Hepatocyte (in vitro differentiated cells): ENCODE measurements at regions not wholly inside any gene's neighbourhood (a gene's known extent, or its start where the extent isn't known, plus 50 kb on each side); places are given as distances from the start of the nearest gene placed in this dataset.

Experiments
- CTCF ChIP-seq: fragments of 200-600 bp; sonication (generic); IDR thresholded peaks from 2 replicates; pipeline ENCODE4 v1.5.1; 2016; ENCODE audit warnings: antibody characterized with exemption, mild to moderate bottlenecking; ENCODE audit not compliant: poor library complexity
- EZH2 ChIP-seq: fragments of 200-600 bp; sonication (generic); IDR thresholded peaks from 2 replicates; pipeline ENCODE4 v1.6.1; 2016; ENCODE audit warnings: antibody characterized with exemption, mild to moderate bottlenecking, borderline replicate concordance
- EZH2phosphoT487 ChIP-seq: fragments of 200-600 bp; sonication (generic); IDR thresholded peaks from one replicate; pipeline ENCODE4 v1.6.1; 2018; ENCODE audit warnings: antibody characterized with exemption, mild to moderate bottlenecking, low read depth, moderate library complexity; ENCODE audit not compliant: unreplicated experiment, severe bottlenecking

DNA sequence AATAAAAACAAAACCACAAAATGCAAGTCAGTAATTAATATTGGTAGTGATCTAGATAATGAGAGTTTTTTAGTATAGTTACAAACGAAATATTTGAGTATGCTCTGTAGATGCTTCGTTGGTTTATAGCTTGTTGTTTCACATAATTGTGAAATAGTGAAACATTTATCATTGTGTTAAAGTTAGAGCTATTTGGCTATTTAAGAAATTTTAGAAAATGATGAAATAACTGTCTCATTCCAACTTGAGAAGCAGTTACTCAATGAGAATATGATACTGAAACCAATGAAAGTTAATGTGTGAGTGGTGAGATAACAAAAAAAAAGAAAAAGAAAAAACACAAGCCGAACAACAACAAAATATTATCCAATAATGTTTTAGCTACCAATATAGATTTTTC lies 475.6 kb upstream of the ZEB2 start:
- TF ChIP-seq CTCF (no peak), EZH2 (no peak), EZH2phosphoT487 (no peak)
